HG03175 (cell line): ENCODE measurements at regions not wholly inside any gene's neighbourhood (a gene's known extent, or its start where the extent isn't known, plus 50 kb on each side); places are given as distances from the start of the nearest gene placed in this dataset.
"Not testable (repeated sequence)": the region's sequence is repeated elsewhere in the genome, so short reads cannot be mapped to it uniquely, and the experiment has no call there.

ENCODE experiments used
- ATAC-seq: cut with Tn5 transposase; IDR thresholded peaks from one replicate; pipeline ENCODE4 v1.9.1; 2021; ENCODE audit warnings: mild to moderate bottlenecking, moderate library complexity; ENCODE audit not compliant: unreplicated experiment

DNA sequence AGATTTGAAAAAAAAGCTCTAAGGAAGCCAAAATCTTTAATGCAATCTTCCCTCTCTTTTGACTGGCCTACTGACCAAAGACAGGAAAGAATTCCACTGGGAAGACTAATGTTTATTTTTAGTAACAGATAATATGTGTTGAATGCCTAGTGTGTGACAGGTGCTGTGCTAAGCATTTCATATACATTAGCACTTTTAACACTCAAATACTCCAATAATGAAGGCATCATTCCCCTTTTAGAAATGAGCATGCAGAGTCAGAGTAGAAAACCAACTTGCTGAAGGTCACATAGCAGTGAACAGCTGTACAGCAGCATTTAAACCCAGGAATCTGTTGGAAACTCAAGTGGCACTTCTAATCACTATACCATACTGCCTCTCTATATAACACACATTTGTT is 170.6 kb downstream of the MINAR1 start:
- no peak for ATAC-seq

DNA sequence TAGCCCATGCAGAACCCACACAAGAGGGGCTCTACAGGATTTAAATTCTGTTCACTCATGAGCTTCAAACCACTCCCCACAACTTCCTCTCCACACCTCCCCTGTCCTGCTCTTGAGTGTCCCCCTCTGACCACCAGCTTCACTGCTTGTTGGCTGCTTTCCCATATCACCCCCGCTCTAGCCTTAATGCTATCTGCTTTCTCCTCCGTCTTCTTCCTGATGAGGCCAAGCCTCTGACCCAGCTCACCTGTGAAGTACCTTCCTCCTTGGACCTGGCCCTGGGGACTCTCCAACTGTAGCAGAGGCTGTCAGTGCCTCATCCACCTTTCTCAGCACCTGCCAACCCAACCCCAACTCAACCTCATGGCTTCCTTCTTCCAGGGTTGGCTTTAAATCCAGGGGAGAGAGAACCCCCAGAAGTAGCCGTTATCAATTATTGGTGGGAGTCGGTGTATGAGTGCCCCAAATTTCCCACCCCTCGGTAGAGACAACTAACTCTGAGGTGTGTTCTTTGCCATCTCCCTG is 174.8 kb downstream of the MINAR1 start:
- ATAC-seq: no peak

DNA sequence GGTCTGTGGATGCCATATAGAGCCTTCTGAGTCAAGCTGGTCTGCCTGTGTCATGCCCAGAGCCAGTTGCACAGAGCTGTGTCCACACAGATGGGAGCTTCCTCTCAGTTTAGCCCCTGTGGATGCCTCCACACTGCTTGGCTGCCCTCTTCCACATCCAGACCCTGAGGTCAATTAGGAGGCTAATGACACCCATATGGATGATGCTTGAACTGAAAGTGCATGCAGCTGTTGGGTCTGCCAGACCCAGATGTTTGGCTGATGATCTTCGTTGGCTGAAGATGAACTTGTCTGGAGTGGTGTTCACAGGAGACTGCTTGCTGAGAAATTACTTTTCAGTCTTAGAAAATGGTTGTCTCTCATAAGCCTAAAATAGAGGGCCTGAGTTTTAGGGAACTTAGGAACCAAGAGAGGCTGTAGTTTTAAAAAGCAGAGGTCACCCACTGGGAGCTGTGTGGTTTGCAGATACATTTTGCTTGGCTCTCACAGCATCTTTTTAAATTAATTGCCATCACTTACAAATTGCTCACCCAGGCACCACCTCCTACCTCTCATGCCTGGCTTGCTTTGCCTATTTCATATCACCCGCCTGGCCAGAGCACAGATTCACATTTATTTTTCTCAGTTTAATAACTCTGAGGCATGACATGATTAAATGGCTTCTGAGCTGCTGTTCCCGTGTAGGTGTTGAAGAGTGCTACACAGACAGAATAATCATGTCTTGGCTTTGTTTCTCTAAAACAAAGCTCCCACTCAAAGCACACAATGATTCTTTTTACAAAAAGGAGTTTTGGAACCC is 176.1 kb downstream of the MINAR1 start:
- no peak for ATAC-seq

DNA sequence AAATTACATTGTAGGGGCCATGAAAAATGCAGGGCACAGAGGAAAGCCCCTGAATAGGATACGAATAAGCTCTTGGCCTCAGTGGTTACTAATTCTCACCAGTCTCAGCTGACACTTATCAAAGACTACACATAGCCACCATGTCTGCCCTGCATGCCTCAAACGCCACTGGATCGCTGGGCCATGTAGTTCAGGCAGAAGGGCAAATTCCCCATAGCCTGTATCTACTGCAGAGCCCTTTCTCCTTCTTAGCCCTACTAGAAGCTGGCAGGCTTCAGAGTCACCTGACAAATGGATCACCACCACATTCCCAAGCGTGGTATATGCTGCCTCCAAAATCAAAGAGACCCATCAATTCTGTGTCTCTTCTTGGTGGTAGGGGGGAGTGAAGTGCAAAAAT is 177.4 kb downstream of the MINAR1 start:
- ATAC-seq: no peak

DNA sequence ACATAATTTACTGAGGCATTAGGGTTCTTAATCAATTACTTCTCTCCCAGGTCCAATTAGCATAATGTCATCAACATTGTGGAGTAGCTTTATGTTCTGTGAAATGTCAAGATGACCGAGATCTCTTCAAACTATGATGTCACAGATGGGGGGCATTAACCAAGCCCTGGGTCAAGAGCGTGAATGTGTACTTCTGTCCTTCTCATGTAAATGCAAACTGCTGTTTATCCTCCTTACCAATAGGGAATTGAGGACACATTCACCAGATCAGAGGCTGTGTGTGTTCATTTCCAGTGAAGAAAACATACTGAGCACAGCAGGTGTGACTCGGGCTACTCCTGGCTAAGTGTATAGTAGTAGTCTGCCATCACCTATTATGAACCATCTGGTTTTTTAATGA is 177.9 kb downstream of the MINAR1 start:
- no peak for ATAC-seq

DNA sequence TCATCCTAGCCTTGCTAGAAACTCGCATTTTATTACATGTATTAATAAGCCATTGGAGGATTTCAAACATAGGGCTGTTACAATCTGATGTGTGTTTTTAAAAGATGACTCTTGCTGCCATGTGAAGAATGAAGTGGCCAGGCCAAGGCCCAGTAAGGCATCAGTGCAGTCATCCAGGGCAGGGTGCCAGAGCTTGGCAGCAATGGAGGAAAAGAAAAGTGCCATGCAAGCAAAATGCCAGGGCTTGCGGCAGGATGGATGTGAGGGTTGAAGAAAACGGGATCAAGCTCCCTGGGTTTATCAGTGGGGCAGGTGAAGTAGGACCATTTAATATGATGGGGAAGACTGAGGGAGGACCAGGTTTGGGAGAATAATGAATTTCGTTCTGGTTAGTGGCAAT is 183.6 kb downstream of the MINAR1 start:
- no peak for ATAC-seq

DNA sequence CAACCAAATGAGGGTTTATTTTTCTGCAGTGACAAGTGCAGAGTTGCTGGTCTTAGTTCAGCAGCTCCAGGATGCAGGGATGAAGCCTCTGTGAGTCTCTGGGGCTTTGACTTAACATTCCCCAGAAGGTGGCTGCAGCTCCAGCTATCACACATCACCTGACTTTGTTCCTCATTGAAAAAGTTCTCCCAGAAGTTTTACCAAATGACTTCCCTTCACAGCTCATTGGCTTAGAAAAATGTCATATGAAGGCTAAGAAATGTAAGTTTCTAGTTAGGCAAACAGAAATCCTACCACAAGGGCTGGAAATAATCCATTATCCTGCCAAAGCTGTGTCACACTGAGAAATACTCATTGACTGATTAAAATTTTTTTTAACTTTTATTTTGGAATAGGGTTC is 184.9 kb downstream of the MINAR1 start:
- no peak for ATAC-seq

DNA sequence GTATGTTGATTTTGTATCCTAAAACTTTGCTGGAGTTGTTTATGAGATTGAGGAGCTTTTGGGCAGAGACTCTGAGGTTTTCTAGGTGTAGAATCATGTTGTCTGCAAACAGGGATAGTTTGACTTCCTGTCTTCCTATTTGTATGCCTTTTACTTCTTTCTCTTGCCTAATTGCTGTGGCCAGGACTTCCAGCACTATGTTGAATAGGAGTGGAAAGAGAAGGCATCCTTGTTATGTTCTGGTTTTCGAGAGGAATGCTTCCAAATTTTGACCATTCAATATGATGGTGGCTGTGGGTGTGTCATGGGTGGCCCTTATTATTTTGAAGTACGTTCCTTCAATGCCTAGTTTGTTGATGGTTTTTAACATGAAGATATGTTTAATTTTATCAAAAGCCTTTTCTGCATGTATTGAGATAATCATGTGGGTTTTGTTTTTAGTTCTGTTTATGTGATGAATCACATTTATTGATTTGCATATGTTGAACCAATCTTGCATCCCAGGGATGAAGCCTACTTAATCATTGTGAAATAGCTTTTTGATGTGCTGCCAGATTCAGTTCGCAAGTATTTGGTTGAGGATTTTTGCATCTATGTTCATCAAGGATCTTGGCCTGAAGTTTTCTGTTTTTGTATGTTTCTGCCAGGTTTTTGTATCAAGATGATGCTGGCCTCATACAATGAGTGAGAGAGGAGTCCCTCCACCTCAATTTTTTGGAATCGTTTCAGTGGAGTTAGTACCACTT is 188.1 kb downstream of the MINAR1 start:
- ATAC-seq: no peak

DNA sequence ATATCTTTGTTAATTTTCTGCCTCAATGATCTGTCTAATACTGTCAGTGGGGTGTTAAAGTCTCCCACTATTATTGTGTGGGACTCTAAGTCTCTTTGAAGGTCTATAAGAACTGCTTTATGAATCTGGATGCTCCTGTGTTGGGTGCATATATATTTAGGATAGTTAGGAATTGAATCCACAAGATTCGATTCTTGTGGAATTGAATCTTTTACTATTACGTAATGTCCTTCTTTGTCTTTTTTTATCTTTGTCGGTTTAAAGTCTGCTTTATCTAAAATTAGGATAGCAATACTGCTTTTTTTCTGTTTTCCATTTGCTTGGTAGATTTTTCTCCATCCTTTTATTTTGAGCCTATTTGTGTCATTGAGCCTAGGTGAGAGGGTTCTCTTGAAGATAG is 189.7 kb downstream of the MINAR1 start:
- not testable (repeated sequence) for ATAC-seq

DNA sequence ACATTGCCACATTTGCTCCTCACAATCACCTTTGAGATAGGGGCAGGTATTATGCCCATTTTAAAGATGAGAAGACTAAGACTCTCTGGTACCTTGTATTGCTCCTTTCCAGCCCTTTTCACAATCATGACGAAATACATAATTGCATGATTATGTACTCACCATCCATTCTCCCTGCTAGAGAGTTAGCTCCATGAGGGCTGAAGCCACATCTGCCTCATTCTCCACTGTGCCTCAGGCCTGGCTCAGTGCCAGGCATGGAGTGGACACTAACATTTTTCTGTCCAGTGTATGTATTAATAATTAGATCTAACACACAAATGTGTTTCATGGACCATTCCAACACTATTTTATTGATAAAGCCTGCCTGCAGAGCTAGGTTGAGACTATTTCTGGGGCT is 191.4 kb downstream of the MINAR1 start:
- ATAC-seq: no peak

DNA sequence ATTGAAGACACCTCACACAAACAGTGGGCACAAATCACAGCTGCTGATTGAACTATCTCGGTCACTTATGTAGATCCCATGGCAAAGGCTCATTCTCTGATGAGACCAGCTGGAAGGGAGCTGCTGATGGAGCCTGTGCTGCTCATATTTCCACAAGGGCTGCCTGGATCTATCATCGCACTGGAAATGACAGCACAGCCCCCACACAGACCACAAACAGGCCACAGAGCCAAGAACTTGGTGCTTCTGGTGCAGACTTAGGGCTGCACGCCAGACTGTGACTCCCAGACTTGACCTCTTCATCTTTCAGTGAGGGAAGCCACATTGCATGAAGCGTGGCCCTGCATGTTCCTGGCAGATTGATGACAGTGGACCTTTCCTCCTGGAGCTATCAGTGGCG is 197.6 kb downstream of the MINAR1 start:
- ATAC-seq: no peak

DNA sequence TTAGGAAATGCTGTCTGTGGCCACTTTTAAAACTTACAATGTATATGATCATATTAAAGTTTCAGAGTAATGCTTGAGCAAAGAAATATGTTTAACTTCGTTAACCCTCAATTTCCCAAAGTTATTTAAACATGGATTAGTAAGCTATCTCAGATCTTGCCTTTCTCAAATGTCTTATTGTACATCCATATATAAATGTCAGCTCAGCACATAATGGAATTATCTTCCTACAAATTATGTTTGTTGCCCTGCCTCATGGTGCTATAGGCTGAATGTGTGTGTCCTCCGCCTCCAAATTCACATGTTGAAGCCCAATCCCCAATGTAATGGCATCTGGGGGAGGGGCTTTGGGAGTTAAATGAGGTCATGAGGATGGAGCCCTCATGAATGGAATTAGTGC is 200.3 kb downstream of the MINAR1 start:
- no peak for ATAC-seq

DNA sequence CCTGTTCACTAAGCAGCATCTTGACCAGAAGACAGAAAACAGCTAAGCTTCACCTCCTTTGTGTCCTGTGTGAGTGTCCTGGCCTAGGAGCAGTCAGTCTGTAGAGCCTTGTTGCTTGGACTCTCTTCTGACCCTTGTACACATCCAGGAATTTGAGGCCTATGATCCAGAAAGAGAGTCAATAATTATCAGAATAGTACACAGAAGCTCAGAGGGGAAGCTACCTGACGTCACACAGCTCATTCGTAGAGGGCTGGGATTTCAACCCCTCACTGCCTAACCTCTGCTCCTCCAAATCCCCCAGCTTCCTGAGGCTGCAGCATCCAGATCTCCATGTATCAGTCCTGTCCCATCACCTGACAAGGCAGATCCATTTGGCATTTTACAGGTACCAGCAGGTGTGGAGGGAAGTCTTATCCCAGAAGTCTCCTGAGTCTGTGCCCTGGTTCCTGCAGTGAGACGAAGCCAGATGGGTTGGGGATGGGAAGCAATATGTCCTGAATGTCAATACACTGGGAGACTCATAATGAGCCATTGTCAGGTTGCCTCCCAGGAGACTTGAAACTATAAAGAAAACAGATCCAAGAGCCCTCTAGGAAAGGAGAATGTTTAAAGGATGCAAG is 203.1 kb downstream of the MINAR1 start:
- no peak for ATAC-seq

DNA sequence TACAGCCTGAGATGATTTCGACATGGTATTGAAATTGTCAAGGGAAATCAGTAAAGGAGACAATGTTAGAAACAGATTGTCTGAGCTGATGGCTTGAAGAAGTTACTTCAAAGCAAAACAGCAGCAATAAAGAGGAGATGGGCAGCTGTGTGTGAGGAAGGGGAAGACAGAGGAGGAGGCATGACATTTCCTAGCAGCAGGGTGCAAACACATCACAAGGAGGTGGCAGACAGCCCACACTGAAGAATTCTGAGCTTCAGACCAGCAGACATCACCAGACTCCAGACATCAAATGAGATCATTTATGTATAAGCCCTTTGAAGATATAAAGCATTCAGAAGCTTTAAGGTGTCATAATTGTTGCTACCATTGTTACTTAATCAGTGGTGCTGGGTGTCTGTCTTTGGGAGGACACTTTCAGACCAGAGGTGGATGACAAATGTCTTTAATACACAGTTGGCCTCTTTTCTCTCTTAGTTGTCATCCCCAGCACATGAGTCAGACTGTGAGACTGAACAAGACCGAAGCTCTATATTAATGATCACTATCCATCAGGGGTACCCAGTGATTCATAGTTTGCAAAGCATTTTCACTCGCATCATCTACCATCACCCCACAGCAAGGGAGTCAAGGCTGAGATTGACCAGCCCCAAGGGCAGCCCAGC is 203.9 kb downstream of the MINAR1 start:
- no peak for ATAC-seq

DNA sequence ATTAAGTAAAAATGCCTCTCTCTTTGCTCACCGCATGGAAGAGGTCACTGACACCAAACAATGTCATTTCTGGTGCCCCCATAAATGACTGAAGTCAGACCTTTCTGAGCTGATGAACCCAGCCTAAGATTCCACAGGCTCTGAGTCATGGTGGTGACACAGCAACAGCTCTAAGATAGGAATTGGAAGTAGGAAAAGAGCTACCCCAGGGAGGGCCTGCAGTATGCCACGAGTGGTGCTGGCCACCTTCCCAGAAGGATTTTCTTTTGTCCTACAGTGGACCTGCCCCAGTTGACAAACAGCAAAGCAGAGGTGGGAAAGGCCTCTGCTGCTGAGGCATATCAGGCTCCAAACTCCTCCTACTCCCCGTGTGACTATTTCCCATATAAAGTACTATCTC is 208.1 kb downstream of the MINAR1 start:
- ATAC-seq: no peak

DNA sequence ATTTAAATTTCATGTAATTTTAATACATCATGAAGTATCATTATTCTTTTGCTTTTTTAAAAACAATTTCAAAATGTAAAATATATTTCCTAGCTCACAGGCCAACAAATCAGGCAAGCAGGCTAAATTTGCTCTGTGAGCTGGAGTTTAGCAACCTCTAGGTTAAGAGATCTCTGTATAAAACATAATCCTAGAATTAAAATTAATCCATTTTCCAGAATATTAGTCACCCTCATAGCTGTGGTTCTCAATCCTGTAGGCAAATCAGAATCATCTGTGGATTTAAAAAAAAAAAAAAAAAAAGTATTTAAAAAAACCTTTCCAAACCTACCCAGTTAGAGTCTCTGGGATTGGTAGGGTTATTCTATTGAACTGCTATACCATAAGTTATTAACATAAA is 209.7 kb downstream of the MINAR1 start:
- ATAC-seq: no peak

DNA sequence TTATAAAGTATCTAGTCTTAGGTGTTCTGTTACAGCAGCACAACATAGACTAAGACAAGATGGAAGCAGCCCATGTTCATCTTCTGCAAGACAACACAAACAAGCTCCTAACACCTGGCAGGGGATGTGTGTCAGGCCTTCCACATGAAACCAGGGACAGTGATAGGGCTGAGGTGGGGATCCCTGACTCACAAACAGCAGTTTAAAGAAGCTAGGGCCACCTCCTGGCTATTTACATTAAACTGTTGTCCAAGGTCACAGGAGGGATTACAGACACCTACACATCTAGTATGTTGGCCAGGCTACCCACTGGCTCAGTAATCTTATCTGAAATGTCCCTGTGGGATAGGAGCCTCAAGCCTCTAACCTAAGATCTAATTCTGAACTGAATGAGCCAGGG is 211.3 kb downstream of the MINAR1 start:
- no peak for ATAC-seq

DNA sequence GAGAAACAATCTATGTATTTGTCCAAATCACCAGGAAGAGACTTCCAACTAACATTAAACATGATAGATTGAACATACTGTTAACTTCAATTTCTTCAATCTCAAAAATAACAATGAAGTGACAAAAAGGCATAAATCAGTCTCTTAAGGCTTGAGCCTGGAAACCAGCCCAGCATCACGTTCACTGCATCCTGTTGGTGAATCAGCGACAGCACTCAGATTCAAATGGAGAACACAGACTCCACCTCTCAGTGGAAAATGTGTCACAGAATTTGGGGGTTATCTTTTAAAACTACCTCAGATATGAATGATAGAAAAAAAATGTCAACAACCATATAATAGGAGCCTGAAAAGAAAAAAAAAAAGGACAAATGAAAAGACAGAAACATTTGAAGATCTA is 212.0 kb downstream of the MINAR1 start:
- no peak for ATAC-seq

DNA sequence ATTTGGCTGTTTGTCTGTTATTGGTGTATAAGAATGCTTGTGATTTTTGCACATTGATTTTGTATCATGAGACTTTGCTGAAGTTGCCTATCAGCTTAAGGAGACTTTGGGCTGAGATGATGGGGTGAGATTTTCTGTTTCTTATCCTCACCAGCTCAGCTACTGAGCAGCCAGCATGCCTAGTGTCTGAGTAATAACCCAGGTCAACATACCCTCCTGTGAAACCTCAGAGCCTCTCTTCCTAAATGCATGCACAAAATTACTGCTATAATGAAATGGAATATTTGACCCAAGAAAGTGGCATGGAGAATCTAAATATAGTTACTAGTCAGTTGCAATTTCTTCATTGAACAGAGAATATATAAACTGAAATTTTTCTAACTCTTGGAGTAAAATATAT is 220.8 kb downstream of the MINAR1 start:
- not testable (repeated sequence) for ATAC-seq

DNA sequence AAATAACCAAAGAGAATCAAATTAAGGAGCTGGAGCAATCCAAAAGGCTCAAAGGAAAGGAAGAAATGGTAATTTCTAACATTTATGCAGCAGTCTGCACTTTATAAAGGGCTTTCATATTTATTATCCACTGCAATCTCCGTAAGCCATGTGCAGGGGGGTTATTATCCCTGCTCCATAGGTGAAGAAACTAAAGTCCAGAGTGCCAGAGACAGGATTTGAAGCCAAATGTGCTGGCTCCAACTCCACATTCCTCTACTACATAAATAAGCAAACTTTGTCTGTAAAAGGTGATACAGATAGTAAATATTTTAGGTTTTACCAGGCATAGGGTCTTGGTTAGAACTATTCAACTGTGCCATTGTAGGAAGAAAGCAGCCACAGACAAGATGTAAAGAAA is 221.4 kb downstream of the MINAR1 start:
- ATAC-seq: no peak
